CD4-positive, alpha-beta T cell (primary cell): ENCODE measurements at regions not wholly inside any gene's neighbourhood (a gene's known extent, or its start where the extent isn't known, plus 50 kb on each side); places are given as distances from the start of the nearest gene placed in this dataset.

Experiments
- ATAC-seq: fragments of 200-7000 bp; cut with Tn5 transposase; one replicate; pipeline ENCODE4 v1.10.0; 2022; ENCODE audit warnings: mild to moderate bottlenecking; ENCODE audit not compliant: poor library complexity
- CTCF ChIA-PET: fragments of 350-600 bp; sonication (Branson Sonifier 250); formaldehyde crosslinking; loops from one replicate; lab custom pipeline; 2021; ENCODE audit warnings: antibody characterized with exemption, inconsistent platforms; lab: Charles Lee
- POLR2A ChIA-PET: fragments of 350-600 bp; sonication (Branson Sonifier 250); formaldehyde crosslinking; loops from one replicate; lab custom pipeline; 2021; ENCODE audit warnings: antibody characterized with exemption, inconsistent platforms; lab: Charles Lee
- DNase-seq, 14 experiments: peaks; one replicate each; pipeline ENCODE4 v3.0.0-alpha.2; 2013 to 2020; ENCODE audit warnings: mixed read lengths in 2 of 14
- H3K27ac ChIP-seq, 2 donors: one replicate each; pipeline versions ENCODE4 v1.5.1 to v1.7.0; 2013; ENCODE audit warnings: low read length in 2 of 2, low read depth in 1 of 2, mild to moderate bottlenecking in 1 of 2
- H3K27me3 ChIP-seq, 2 experiments: 1 replicate in 1 of 2; 2 replicates in 1 of 2; pipeline versions ENCODE4 v1.6.1 to v1.7.0; 2013; ENCODE audit warnings: low read length in 2 of 2, control low read depth in 1 of 2, mild to moderate bottlenecking in 1 of 2, moderate library complexity in 1 of 2; ENCODE audit not compliant: insufficient read depth in 2 of 2, control insufficient read depth in 1 of 2
- H3K36me3 ChIP-seq: one replicate; pipeline ENCODE4 v1.6.1; 2013; ENCODE audit warnings: low read length, control low read depth; ENCODE audit not compliant: insufficient read depth
- H3K4me1 ChIP-seq: one replicate; pipeline ENCODE4 v1.6.1; 2013; ENCODE audit warnings: low read length, control low read depth; ENCODE audit not compliant: insufficient read depth
- H3K4me3 ChIP-seq: one replicate; pipeline ENCODE4 v1.5.1; 2013; ENCODE audit warnings: mild to moderate bottlenecking, low read length, moderate library complexity
- H3K9me3 ChIP-seq, 2 experiments: 1 replicate in 1 of 2; 2 replicates in 1 of 2; pipeline versions ENCODE4 v1.6.1 to v1.7.0; 2013; ENCODE audit warnings: low read length in 2 of 2, mild to moderate bottlenecking in 2 of 2, control low read depth in 1 of 2, moderate library complexity in 1 of 2; ENCODE audit not compliant: control insufficient read depth in 1 of 2, insufficient read depth in 1 of 2
- H3K27ac Mint-ChIP-seq: one replicate; pipeline ENCODE4 v1.8.0; 2020; ENCODE audit warnings: mixed read lengths
- H3K27me3 Mint-ChIP-seq: one replicate; pipeline ENCODE4 v1.8.0; 2021; ENCODE audit warnings: mixed read lengths
- H3K36me3 Mint-ChIP-seq: one replicate; pipeline ENCODE4 v1.8.0; 2021; ENCODE audit warnings: low read depth, mixed read lengths
- H3K4me1 Mint-ChIP-seq: one replicate; pipeline ENCODE4 v1.8.0; 2021; ENCODE audit warnings: low read depth, mixed read lengths
- H3K4me3 Mint-ChIP-seq: one replicate; pipeline ENCODE4 v1.8.0; 2020; ENCODE audit warnings: mild to moderate bottlenecking, mixed read lengths
- H3K9me3 Mint-ChIP-seq: one replicate; pipeline ENCODE4 v1.8.0; 2020; ENCODE audit warnings: mixed read lengths
- CTCF ChIP-seq: fragments of 200-600 bp; IDR thresholded peaks from one replicate; pipeline ENCODE4 v1.8.0; 2022; ENCODE audit warnings: antibody characterized with exemption, mild to moderate bottlenecking
- intact Hi-C, 2 experiments: fragments of 100-400 bp; cut with DNase I in 1 of 2; cut with micrococcal nuclease in 1 of 2; formaldehyde crosslinking; loops; one replicate each; pipeline versions ENCODE4 v1.15.1 to v1.9.0; 2023 to 2025; cut with DNase I, micrococcal nuclease

- Histone ChIP-seq H3K27me3 (no peaks in the 10 kb centered on the region), H3K36me3 (no peaks in the 10 kb centered on the region), H3K4me1 (no peaks in the 10 kb centered on the region), H3K4me3 (no peak overlapping the region), H3K9me3 (no peaks in the 10 kb centered on the region), H3K27ac (no peak overlapping the region)
- intact Hi-C loops, result no loop called here
- H3K27ac Mint-ChIP-seq, result no peak overlapping the region
- ChIA-PET POLR2A (no interaction called here), CTCF (no interaction called here)
- no peaks in the 10 kb centered on the region for H3K36me3 Mint-ChIP-seq
- no peak for TF ChIP-seq CTCF
- no peaks in the 10 kb centered on the region for H3K27me3 Mint-ChIP-seq
- no peak overlapping the region for H3K4me3 Mint-ChIP-seq
- no peak for ATAC-seq
- H3K9me3 Mint-ChIP-seq, result peaks cover 2% of the 10 kb centered on the region
- DNase-seq, result no peak
- no peaks in the 10 kb centered on the region for H3K4me1 Mint-ChIP-seq
These were observed 136.6 kb upstream of the RARB start for GRCh38 chr3:25291481-25291905.

- Mint-ChIP-seq H3K27ac (no peak overlapping the region), H3K4me1 (no peaks in the 10 kb centered on the region), H3K27me3 (no peaks in the 10 kb centered on the region), H3K9me3 (peaks cover 2% of the 10 kb centered on the region), H3K36me3 (no peaks in the 10 kb centered on the region), H3K4me3 (no peak overlapping the region)
- Histone ChIP-seq H3K27me3 (no peaks in the 10 kb centered on the region), H3K4me3 (no peak overlapping the region), H3K27ac (no peak overlapping the region), H3K4me1 (no peaks in the 10 kb centered on the region), H3K36me3 (no peaks in the 10 kb centered on the region), H3K9me3 (no peaks in the 10 kb centered on the region)
- DNase-seq, result no peak
- ChIA-PET POLR2A (no interaction called here), CTCF (no interaction called here)
- TF ChIP-seq CTCF, result no peak
- intact Hi-C loops, result no loop called here
- no peak for ATAC-seq
These were observed 136.0 kb upstream of the RARB start for GRCh38 chr3:25292036-25292435.

GRCh38 chr3:25292595-25292994 lies 135.5 kb upstream of the RARB start:
- Mint-ChIP-seq H3K27me3 (no peaks in the 10 kb centered on the region), H3K4me1 (no peaks in the 10 kb centered on the region), H3K9me3 (peaks cover 2% of the 10 kb centered on the region), H3K36me3 (no peaks in the 10 kb centered on the region), H3K27ac (no peak overlapping the region), H3K4me3 (no peak overlapping the region)
- H3K4me3 ChIP-seq, result no peak overlapping the region
- intact Hi-C loops, result no loop called here
- no peaks in the 10 kb centered on the region for H3K27me3 ChIP-seq
- H3K36me3 ChIP-seq, result no peaks in the 10 kb centered on the region
- ATAC-seq (no peak), DNase-seq (no peak)
- no peaks in the 10 kb centered on the region for H3K4me1 ChIP-seq
- no peak for TF ChIP-seq CTCF
- CTCF ChIA-PET, result no interaction called here
- POLR2A ChIA-PET, result no interaction called here
- H3K27ac ChIP-seq, result no peak overlapping the region
- H3K9me3 ChIP-seq, result no peaks in the 10 kb centered on the region
